ENCODE measurements at regions not wholly inside any gene's neighbourhood (a gene's known extent, or its start where the extent isn't known, plus 50 kb on each side); places are given as distances from the start of the nearest gene placed in this dataset.
A peak's percentile ranks its signal among the peaks of the same experiment; 100 is the strongest.

- no peak overlapping the region for H3K4me3 ChIP-seq (ENCODE audit: low read depth, low read length)
- no peak for TF ChIP-seq CTCF (IDR thresholded peaks at IDR 0.05; ENCODE audit: insufficient read depth, low read depth, low read length, missing control alignments)
- DNase-seq (ENCODE audit: low read depth) = no peak
Observed at GRCh38 chr5:40412771-40413170, 266.9 kb upstream of the PTGER4 start.

- DNase-seq (ENCODE audit: low read depth) = no peak
- H3K4me3 ChIP-seq (ENCODE audit: low read depth, low read length) = no peak overlapping the region
- no peak for TF ChIP-seq CTCF (IDR thresholded peaks at IDR 0.05; ENCODE audit: insufficient read depth, low read depth, low read length, missing control alignments)
Observed at GRCh38 chr5:40410964-40411635, 268.6 kb upstream of the PTGER4 start.

GRCh38 chr5:40410231-40410861 is 269.4 kb upstream of the PTGER4 start:
- H3K4me3 ChIP-seq (ENCODE audit: low read depth, low read length) = no peak overlapping the region
- peak; percentile 10 for DNase-seq (ENCODE audit: low read depth)
- TF ChIP-seq CTCF (IDR thresholded peaks at IDR 0.05; ENCODE audit: insufficient read depth, low read depth, low read length, missing control alignments) = no peak

- peak; percentile 22 for DNase-seq (ENCODE audit: low read depth)
Observed at GRCh38 chr5:40409601-40410000, 270.1 kb upstream of the PTGER4 start.

GRCh38 chr5:40406741-40407211 is 272.9 kb upstream of the PTGER4 start:
- no peak overlapping the region for H3K4me3 ChIP-seq (ENCODE audit: low read depth, low read length)
- peak; percentile 48 for DNase-seq (ENCODE audit: low read depth)
- no peak for TF ChIP-seq CTCF (IDR thresholded peaks at IDR 0.05; ENCODE audit: insufficient read depth, low read depth, low read length, missing control alignments)

More at GRCh38 chr5:40409601-40410000, 270.1 kb upstream of the PTGER4 start:
- H3K4me3 ChIP-seq (ENCODE audit: low read depth, low read length) = no peak overlapping the region
- no peak for TF ChIP-seq CTCF (IDR thresholded peaks at IDR 0.05; ENCODE audit: insufficient read depth, low read depth, low read length, missing control alignments)

GRCh38 chr5:40405996-40406740 is 273.5 kb upstream of the PTGER4 start:
- no peak overlapping the region for H3K4me3 ChIP-seq (ENCODE audit: low read depth, low read length)
- no peak for TF ChIP-seq CTCF (IDR thresholded peaks at IDR 0.05; ENCODE audit: insufficient read depth, low read depth, low read length, missing control alignments)
- DNase-seq (ENCODE audit: low read depth) = peak; percentile 29
